ENCODE measurements at regions not wholly inside any gene's neighbourhood (a gene's known extent, or its start where the extent isn't known, plus 50 kb on each side); places are given as distances from the start of the nearest gene placed in this dataset.

- Histone ChIP-seq H3K4me1 (ENCODE audit: control insufficient read depth, insufficient read depth, low read length) (peaks cover 12% of the 10 kb centered on the region), H3K36me3 (ENCODE audit: control insufficient read depth, insufficient read depth, low read length) (no peaks in the 10 kb centered on the region), H3K27ac (ENCODE audit: insufficient read depth, low read depth, low read length, poor library complexity, severe bottlenecking) (no peak overlapping the region), H3K9me3 (ENCODE audit: control insufficient read depth, low read length) (no peaks in the 10 kb centered on the region), H3K27me3 (ENCODE audit: control insufficient read depth, insufficient read depth, low read length, poor library complexity, severe bottlenecking) (no peaks in the 10 kb centered on the region), H3K4me3 (ENCODE audit: insufficient read depth, low read depth, low read length) (no peak overlapping the region)
- WGBS, 2 experiments = 92 to 93% methylated on average over 21 of the region's 21 CpGs
Observed at GRCh38 chr2:9105601-9106337, 100.8 kb upstream of the ASAP2 start.

DNA sequence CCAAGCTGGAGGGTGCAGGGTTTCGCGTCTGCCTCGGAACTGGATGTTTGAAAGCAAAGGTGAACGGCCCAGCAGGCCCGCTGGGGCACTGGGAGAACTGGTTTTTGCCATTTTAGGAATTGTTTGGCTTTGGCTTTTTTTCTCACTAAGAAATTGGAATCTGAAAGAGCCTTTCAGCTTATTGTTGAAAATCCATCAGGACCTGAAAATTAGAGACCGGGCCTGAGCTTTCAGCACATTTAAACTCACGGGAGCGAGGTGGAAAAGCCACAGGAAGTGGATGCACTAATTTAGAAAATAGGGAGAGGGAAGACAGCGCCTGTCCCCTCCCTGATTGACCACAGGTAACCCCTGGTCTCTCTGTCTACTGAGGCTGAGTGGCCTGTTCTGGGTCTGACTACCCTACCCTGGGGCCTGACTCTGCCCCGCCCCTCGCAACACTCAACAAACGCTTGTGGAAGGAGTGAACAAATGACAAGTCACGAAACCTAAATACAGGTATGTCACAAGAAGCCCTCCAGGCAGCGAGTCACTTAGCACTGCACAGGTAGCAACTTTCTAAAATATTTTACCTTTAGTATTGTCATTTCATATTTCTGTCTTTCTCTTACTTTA lies 100.3 kb upstream of the MBOAT2 start:
- no peaks in the 10 kb centered on the region for H3K27me3 ChIP-seq (ENCODE audit: control insufficient read depth, insufficient read depth, low read length, poor library complexity, severe bottlenecking)
- 77 to 82% methylated on average over 13 to 14 of the region's 14 CpGs for WGBS, 2 experiments
- peaks cover 12% of the 10 kb centered on the region for H3K4me1 ChIP-seq (ENCODE audit: control insufficient read depth, insufficient read depth, low read length)
- no peaks in the 10 kb centered on the region for H3K9me3 ChIP-seq (ENCODE audit: control insufficient read depth, low read length)
- no peak overlapping the region for H3K4me3 ChIP-seq (ENCODE audit: insufficient read depth, low read depth, low read length)
- H3K36me3 ChIP-seq (ENCODE audit: control insufficient read depth, insufficient read depth, low read length) = no peaks in the 10 kb centered on the region
- no peak overlapping the region for H3K27ac ChIP-seq (ENCODE audit: insufficient read depth, low read depth, low read length, poor library complexity, severe bottlenecking)

DNA sequence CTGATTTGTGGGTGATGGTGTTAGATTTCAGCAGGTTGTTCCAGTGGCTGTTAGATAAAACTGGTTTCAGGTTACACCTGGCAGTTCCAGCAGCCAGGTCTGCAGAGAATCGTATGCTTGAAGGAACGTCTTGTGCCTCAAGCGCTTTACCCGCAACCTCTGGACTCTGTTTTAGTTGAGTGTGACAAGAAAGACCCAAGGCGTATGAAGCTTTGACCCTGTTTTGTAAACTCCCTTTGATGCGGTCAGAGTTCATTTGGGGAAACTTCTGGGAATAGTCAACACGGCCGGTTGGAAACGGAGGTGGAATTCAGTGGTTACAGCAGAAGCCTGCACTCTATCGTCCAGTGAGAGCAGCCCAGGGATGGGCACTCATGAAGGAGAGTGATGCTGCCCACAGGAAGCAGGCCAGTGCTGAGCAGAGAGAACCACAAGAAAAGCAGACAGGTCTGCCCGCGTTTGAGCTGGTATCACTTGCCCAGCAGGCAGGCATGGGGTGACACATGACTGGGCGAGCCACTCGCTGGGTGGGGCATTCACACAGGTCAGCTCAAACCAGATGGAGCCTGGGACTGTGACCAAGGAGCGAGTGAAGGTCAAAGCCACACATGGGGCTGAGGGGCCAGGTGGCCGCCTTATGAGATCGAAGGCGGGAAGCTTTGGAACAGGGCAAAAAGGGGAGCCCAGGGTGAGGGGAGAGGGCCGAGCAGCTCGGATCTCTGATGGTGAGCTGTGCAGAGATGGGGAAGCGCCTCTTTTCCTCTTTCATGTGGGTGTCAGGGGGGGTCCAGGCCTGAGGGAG lies 99.6 kb upstream of the MBOAT2 start:
- Histone ChIP-seq H3K4me3 (ENCODE audit: insufficient read depth, low read depth, low read length) (no peak overlapping the region), H3K27ac (ENCODE audit: insufficient read depth, low read depth, low read length, poor library complexity, severe bottlenecking) (no peak overlapping the region)
- 74 to 77% methylated on average over 21 of the region's 21 CpGs for WGBS, 2 experiments

GRCh38 chr2:9101763-9102425 lies 98.4 kb upstream of the MBOAT2 start:
- Histone ChIP-seq H3K27ac (ENCODE audit: insufficient read depth, low read depth, low read length, poor library complexity, severe bottlenecking) (no peak overlapping the region), H3K27me3 (ENCODE audit: control insufficient read depth, insufficient read depth, low read length, poor library complexity, severe bottlenecking) (no peaks in the 10 kb centered on the region), H3K4me3 (ENCODE audit: insufficient read depth, low read depth, low read length) (no peak overlapping the region), H3K4me1 (ENCODE audit: control insufficient read depth, insufficient read depth, low read length) (peaks cover 12% of the 10 kb centered on the region), H3K36me3 (ENCODE audit: control insufficient read depth, insufficient read depth, low read length) (no peaks in the 10 kb centered on the region), H3K9me3 (ENCODE audit: control insufficient read depth, low read length) (no peaks in the 10 kb centered on the region)
- 84 to 89% methylated on average over 10 to 11 of the region's 11 CpGs for WGBS, 2 experiments

More for the DNA sequence above, 99.6 kb upstream of the MBOAT2 start:
- H3K36me3 ChIP-seq (ENCODE audit: control insufficient read depth, insufficient read depth, low read length) = no peaks in the 10 kb centered on the region
- no peaks in the 10 kb centered on the region for H3K27me3 ChIP-seq (ENCODE audit: control insufficient read depth, insufficient read depth, low read length, poor library complexity, severe bottlenecking)
- peaks cover 12% of the 10 kb centered on the region for H3K4me1 ChIP-seq (ENCODE audit: control insufficient read depth, insufficient read depth, low read length)
- no peaks in the 10 kb centered on the region for H3K9me3 ChIP-seq (ENCODE audit: control insufficient read depth, low read length)

GRCh38 chr2:9100080-9100876 lies 96.8 kb upstream of the MBOAT2 start:
- Histone ChIP-seq H3K27ac (ENCODE audit: insufficient read depth, low read depth, low read length, poor library complexity, severe bottlenecking) (no peak overlapping the region), H3K9me3 (ENCODE audit: control insufficient read depth, low read length) (no peaks in the 10 kb centered on the region), H3K27me3 (ENCODE audit: control insufficient read depth, insufficient read depth, low read length, poor library complexity, severe bottlenecking) (no peaks in the 10 kb centered on the region), H3K36me3 (ENCODE audit: control insufficient read depth, insufficient read depth, low read length) (no peaks in the 10 kb centered on the region), H3K4me3 (ENCODE audit: insufficient read depth, low read depth, low read length) (no peak overlapping the region), H3K4me1 (ENCODE audit: control insufficient read depth, insufficient read depth, low read length) (peaks cover 19% of the 10 kb centered on the region)
- WGBS, 2 experiments = 93 to 94% methylated on average over 10 of the region's 10 CpGs

DNA sequence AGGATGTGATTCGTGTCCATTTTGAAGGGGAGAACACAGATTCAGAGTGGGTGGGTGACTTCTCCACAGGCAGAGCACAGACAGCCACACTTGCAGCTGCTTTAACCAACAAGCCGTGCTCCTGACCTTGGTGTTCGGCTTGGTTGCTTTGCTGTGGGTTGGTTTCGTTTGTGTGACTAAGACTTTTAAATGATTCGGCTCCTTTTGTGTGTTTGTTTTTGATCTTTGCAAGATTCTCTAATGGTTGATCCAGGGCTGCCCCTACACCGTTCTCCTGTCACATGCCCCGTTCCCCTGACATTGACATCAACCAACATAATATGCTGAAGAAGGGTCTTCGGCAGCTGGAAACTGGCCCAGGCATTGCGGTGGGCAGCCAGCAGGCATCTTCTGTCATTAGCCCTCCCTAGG lies 95.9 kb upstream of the MBOAT2 start:
- no peak overlapping the region for H3K4me3 ChIP-seq (ENCODE audit: insufficient read depth, low read depth, low read length)
- no peaks in the 10 kb centered on the region for H3K9me3 ChIP-seq (ENCODE audit: control insufficient read depth, low read length)
- 88% methylated on average over 9 of the region's 9 CpGs for WGBS, 2 experiments
- H3K4me1 ChIP-seq (ENCODE audit: control insufficient read depth, insufficient read depth, low read length) = peaks cover 19% of the 10 kb centered on the region
- no peak overlapping the region for H3K27ac ChIP-seq (ENCODE audit: insufficient read depth, low read depth, low read length, poor library complexity, severe bottlenecking)
- H3K27me3 ChIP-seq (ENCODE audit: control insufficient read depth, insufficient read depth, low read length, poor library complexity, severe bottlenecking) = no peaks in the 10 kb centered on the region
- H3K36me3 ChIP-seq (ENCODE audit: control insufficient read depth, insufficient read depth, low read length) = no peaks in the 10 kb centered on the region

- H3K4me3 ChIP-seq (ENCODE audit: insufficient read depth, low read depth, low read length) = no peak overlapping the region
- H3K4me1 ChIP-seq (ENCODE audit: control insufficient read depth, insufficient read depth, low read length) = peaks cover 11% of the 10 kb centered on the region
- no peaks in the 10 kb centered on the region for H3K9me3 ChIP-seq (ENCODE audit: control insufficient read depth, low read length)
- no peak overlapping the region for H3K27ac ChIP-seq (ENCODE audit: insufficient read depth, low read depth, low read length, poor library complexity, severe bottlenecking)
- no peaks in the 10 kb centered on the region for H3K36me3 ChIP-seq (ENCODE audit: control insufficient read depth, insufficient read depth, low read length)
- H3K27me3 ChIP-seq (ENCODE audit: control insufficient read depth, insufficient read depth, low read length, poor library complexity, severe bottlenecking) = no peaks in the 10 kb centered on the region
- WGBS, 2 experiments = 93 to 95% methylated on average over 7 of the region's 7 CpGs
Observed at GRCh38 chr2:9097892-9098291, 94.4 kb upstream of the MBOAT2 start.

DNA sequence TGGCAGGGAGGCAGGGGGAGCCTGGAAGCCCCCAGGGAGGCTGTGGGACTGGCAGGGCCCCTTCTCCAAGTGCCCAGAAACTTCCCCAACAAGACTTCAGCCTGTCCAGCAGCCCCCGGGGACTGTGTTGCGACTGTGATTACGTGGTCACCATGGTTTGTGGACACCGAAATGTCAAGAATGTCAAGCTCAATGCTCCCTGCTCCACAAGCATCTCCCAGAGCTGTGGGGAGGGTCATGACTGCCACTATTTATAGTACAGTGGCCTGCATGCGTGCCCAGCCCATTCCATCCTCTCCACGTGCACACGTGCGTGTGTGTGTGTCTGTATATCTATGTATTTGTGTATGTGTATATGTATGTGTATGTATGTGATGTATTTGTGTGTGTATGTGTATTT lies 93.8 kb upstream of the MBOAT2 start:
- no peaks in the 10 kb centered on the region for H3K27me3 ChIP-seq (ENCODE audit: control insufficient read depth, insufficient read depth, low read length, poor library complexity, severe bottlenecking)
- H3K36me3 ChIP-seq (ENCODE audit: control insufficient read depth, insufficient read depth, low read length) = no peaks in the 10 kb centered on the region
- peaks cover 7% of the 10 kb centered on the region for H3K4me1 ChIP-seq (ENCODE audit: control insufficient read depth, insufficient read depth, low read length)
- no peak overlapping the region for H3K27ac ChIP-seq (ENCODE audit: insufficient read depth, low read depth, low read length, poor library complexity, severe bottlenecking)
- H3K9me3 ChIP-seq (ENCODE audit: control insufficient read depth, low read length) = no peaks in the 10 kb centered on the region
- H3K4me3 ChIP-seq (ENCODE audit: insufficient read depth, low read depth, low read length) = no peak overlapping the region
- 86 to 89% methylated on average over 8 of the region's 8 CpGs for WGBS, 2 experiments

DNA sequence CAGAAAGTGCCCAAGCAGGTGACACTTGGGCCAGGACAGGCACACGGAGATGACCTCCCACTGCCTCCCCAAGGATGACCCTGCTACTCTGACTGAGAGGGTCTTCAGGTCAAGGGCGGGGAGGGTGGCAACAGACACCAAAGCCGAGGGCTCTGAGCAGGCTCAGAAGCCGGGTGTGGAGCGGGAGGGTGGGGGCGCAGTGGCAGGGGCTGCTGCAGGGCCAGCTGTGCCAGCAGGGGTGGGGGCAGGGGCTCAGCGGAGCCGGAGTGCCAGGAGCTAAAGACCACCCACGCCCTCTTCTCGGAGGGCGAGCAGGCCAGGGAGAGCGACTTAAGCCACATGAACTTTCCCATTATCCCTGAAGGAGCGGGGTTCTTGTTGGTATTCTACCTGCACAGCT lies 93.3 kb upstream of the MBOAT2 start:
- Histone ChIP-seq H3K27ac (ENCODE audit: insufficient read depth, low read depth, low read length, poor library complexity, severe bottlenecking) (no peak overlapping the region), H3K9me3 (ENCODE audit: control insufficient read depth, low read length) (no peaks in the 10 kb centered on the region), H3K27me3 (ENCODE audit: control insufficient read depth, insufficient read depth, low read length, poor library complexity, severe bottlenecking) (no peaks in the 10 kb centered on the region), H3K4me3 (ENCODE audit: insufficient read depth, low read depth, low read length) (no peak overlapping the region), H3K36me3 (ENCODE audit: control insufficient read depth, insufficient read depth, low read length) (no peaks in the 10 kb centered on the region), H3K4me1 (ENCODE audit: control insufficient read depth, insufficient read depth, low read length) (peaks cover 7% of the 10 kb centered on the region)
- WGBS, 2 experiments = 91 to 95% methylated on average over 13 of the region's 13 CpGs

All from ectodermal cell (in vitro differentiated cells).